22Rv1 (cell line): ENCODE measurements at regions not wholly inside any gene's neighbourhood (a gene's known extent, or its start where the extent isn't known, plus 50 kb on each side); places are given as distances from the start of the nearest gene placed in this dataset.

ENCODE experiments used
- CTCF ChIP-seq: fragments of 450-650 bp; IDR thresholded peaks from 2 replicates; pipeline ENCODE4 v1.5.1; 2017; ENCODE audit warnings: mild to moderate bottlenecking
- ZFX ChIP-seq: fragments of 450-650 bp; IDR thresholded peaks from 2 replicates; pipeline ENCODE4 v1.6.1; 2017; ENCODE audit warnings: antibody characterized with exemption, borderline replicate concordance

GRCh38 chr20:22307409-22307808 is 277.0 kb downstream of the FOXA2 start:
- TF ChIP-seq CTCF (no peak), ZFX (no peak)
